ENCODE measurements at regions not wholly inside any gene's neighbourhood (a gene's known extent, or its start where the extent isn't known, plus 50 kb on each side); places are given as distances from the start of the nearest gene placed in this dataset.

- Histone ChIP-seq H3K4me3 (ENCODE audit: severe bottlenecking) (no peak overlapping the region), H3K4me1 (ENCODE audit: insufficient read depth, poor library complexity, severe bottlenecking) (no peaks in the 10 kb centered on the region), H3K27ac (ENCODE audit: poor library complexity, severe bottlenecking) (no peak overlapping the region), H3K9me3 (ENCODE audit: severe bottlenecking) (no peaks in the 10 kb centered on the region), H3K27me3 (ENCODE audit: insufficient read depth, poor library complexity, severe bottlenecking) (no peaks in the 10 kb centered on the region), H3K36me3 (ENCODE audit: low read depth) (no peaks in the 10 kb centered on the region)
- no peak for DNase-seq (ENCODE audit: low spot score)
- TF ChIP-seq CTCF (IDR thresholded peaks at IDR 0.05; ENCODE audit: poor library complexity, severe bottlenecking) = no peak
- ATAC-seq (ENCODE audit: low read depth) = peak; percentile 40; the same call in 2 of the 3 replicates
Observed at GRCh38 chr10:84075226-84076046, 63.9 kb upstream of the GHITM start.

DNA sequence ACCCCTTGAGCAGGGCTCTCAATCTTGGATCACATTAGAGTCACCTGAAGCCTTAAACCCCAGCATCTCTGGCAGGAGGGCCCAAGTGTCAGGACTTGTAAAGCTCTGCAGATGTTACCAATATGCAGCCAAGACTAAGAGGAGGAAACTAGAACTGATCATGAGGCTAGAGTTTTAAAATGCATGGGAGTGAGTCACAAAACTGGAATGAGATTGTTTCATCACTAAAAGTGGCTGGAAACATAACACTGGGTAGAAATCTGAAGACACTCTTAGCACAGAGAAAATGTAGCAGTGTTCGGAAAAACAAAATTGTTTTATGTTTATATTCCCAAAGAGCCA, 63.3 kb upstream of the GHITM start:
- H3K4me3 ChIP-seq (ENCODE audit: severe bottlenecking) = no peak overlapping the region
- H3K9me3 ChIP-seq (ENCODE audit: severe bottlenecking) = no peaks in the 10 kb centered on the region
- DNase-seq (ENCODE audit: low spot score) = no peak
- H3K27ac ChIP-seq (ENCODE audit: poor library complexity, severe bottlenecking) = no peak overlapping the region
- no peaks in the 10 kb centered on the region for H3K36me3 ChIP-seq (ENCODE audit: low read depth)
- no peak for TF ChIP-seq CTCF (IDR thresholded peaks at IDR 0.05; ENCODE audit: poor library complexity, severe bottlenecking)
- peak; percentile 92 for ATAC-seq (ENCODE audit: low read depth)
- no peaks in the 10 kb centered on the region for H3K27me3 ChIP-seq (ENCODE audit: insufficient read depth, poor library complexity, severe bottlenecking)
- no peaks in the 10 kb centered on the region for H3K4me1 ChIP-seq (ENCODE audit: insufficient read depth, poor library complexity, severe bottlenecking)

- no peak for DNase-seq (ENCODE audit: low spot score)
- Histone ChIP-seq H3K9me3 (ENCODE audit: severe bottlenecking) (no peaks in the 10 kb centered on the region), H3K4me3 (ENCODE audit: severe bottlenecking) (no peak overlapping the region), H3K27me3 (ENCODE audit: insufficient read depth, poor library complexity, severe bottlenecking) (no peaks in the 10 kb centered on the region), H3K27ac (ENCODE audit: poor library complexity, severe bottlenecking) (no peak overlapping the region), H3K4me1 (ENCODE audit: insufficient read depth, poor library complexity, severe bottlenecking) (no peaks in the 10 kb centered on the region), H3K36me3 (ENCODE audit: low read depth) (no peaks in the 10 kb centered on the region)
- ATAC-seq (ENCODE audit: low read depth) = no peak
- TF ChIP-seq CTCF (IDR thresholded peaks at IDR 0.05; ENCODE audit: poor library complexity, severe bottlenecking) = no peak
Observed at GRCh38 chr10:84076540-84077195, 62.6 kb upstream of the GHITM start.

GRCh38 chr10:84077768-84078167, 61.5 kb upstream of the GHITM start:
- H3K4me1 ChIP-seq (ENCODE audit: insufficient read depth, poor library complexity, severe bottlenecking) = no peaks in the 10 kb centered on the region
- no peak for TF ChIP-seq CTCF (IDR thresholded peaks at IDR 0.05; ENCODE audit: poor library complexity, severe bottlenecking)
- H3K36me3 ChIP-seq (ENCODE audit: low read depth) = no peaks in the 10 kb centered on the region
- ATAC-seq (ENCODE audit: low read depth) = no peak
- DNase-seq (ENCODE audit: low spot score) = no peak
- no peak overlapping the region for H3K4me3 ChIP-seq (ENCODE audit: severe bottlenecking)
- H3K27ac ChIP-seq (ENCODE audit: poor library complexity, severe bottlenecking) = no peak overlapping the region
- no peaks in the 10 kb centered on the region for H3K9me3 ChIP-seq (ENCODE audit: severe bottlenecking)
- no peaks in the 10 kb centered on the region for H3K27me3 ChIP-seq (ENCODE audit: insufficient read depth, poor library complexity, severe bottlenecking)

GRCh38 chr10:84078771-84079170, 60.5 kb upstream of the GHITM start:
- no peak overlapping the region for H3K4me3 ChIP-seq (ENCODE audit: severe bottlenecking)
- no peaks in the 10 kb centered on the region for H3K4me1 ChIP-seq (ENCODE audit: insufficient read depth, poor library complexity, severe bottlenecking)
- no peak overlapping the region for H3K27ac ChIP-seq (ENCODE audit: poor library complexity, severe bottlenecking)
- no peaks in the 10 kb centered on the region for H3K27me3 ChIP-seq (ENCODE audit: insufficient read depth, poor library complexity, severe bottlenecking)
- no peaks in the 10 kb centered on the region for H3K9me3 ChIP-seq (ENCODE audit: severe bottlenecking)
- ATAC-seq (ENCODE audit: low read depth) = no peak
- H3K36me3 ChIP-seq (ENCODE audit: low read depth) = no peaks in the 10 kb centered on the region
- TF ChIP-seq CTCF (IDR thresholded peaks at IDR 0.05; ENCODE audit: poor library complexity, severe bottlenecking) = no peak
- DNase-seq (ENCODE audit: low spot score) = no peak

Measured in RWPE2 (cell line).